Stomach smooth muscle (tissue), 2 donors: ENCODE measurements at regions not wholly inside any gene's neighbourhood (a gene's known extent, or its start where the extent isn't known, plus 50 kb on each side); places are given as distances from the start of the nearest gene placed in this dataset.

Experiments used
- H3K27ac ChIP-seq: one replicate; pipeline ENCODE4 v1.7.0; 2013; ENCODE audit warnings: mild to moderate bottlenecking, low read length, inconsistent platforms
- H3K27me3 ChIP-seq, 2 donors: one replicate each; pipeline ENCODE4 v1.7.0; 2013; ENCODE audit warnings: low read length in 2 of 2; ENCODE audit not compliant: insufficient read depth in 2 of 2, control insufficient read depth in 1 of 2
- H3K36me3 ChIP-seq, 2 donors: one replicate each; pipeline ENCODE4 v1.7.0; 2013; ENCODE audit warnings: low read length in 2 of 2; ENCODE audit not compliant: control insufficient read depth in 2 of 2, insufficient read depth in 2 of 2
- H3K4me1 ChIP-seq: one replicate; pipeline ENCODE4 v1.7.0; 2013; ENCODE audit warnings: low read length; ENCODE audit not compliant: control insufficient read depth, insufficient read depth
- H3K4me3 ChIP-seq, 2 donors: one replicate each; pipeline ENCODE4 v1.7.0; 2013; ENCODE audit warnings: low read length in 2 of 2
- H3K9ac ChIP-seq, 2 donors: one replicate each; pipeline ENCODE4 v1.7.0; 2013; ENCODE audit warnings: low read length in 2 of 2, mild to moderate bottlenecking in 1 of 2
- H3K9me3 ChIP-seq, 2 donors: one replicate each; pipeline ENCODE4 v1.7.0; 2013; ENCODE audit warnings: low read length in 2 of 2; ENCODE audit not compliant: control insufficient read depth in 2 of 2
- donor health status: healthy.
- donor health status: Pancreatic carcinoma.

DNA sequence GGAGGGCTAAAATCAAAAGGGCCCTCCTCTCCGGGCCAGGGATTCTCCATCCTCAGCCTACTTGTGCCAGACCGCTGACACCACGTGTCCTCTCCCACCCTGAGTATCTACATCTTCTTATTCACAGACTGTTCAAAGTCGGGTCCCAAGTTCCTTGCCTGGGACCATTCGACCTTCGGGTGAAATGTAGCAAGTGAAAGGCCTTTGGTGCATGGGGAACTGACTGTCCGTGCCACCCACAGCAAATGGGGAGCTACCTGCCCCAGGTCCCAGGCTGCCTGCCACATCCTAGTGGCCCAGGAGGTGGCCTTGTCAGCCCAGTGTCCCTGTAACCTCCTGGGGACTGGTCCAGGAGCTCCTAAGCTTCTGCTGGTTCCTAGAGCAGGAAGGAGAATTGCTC, 67.3 kb downstream of the RTL6 start:
- no peaks in the 10 kb centered on the region for H3K36me3 ChIP-seq
- H3K27ac ChIP-seq = no peak overlapping the region
- no peak overlapping the region for H3K4me3 ChIP-seq
- peaks cover 0 to 3% of the 10 kb centered on the region in 2 donors for H3K27me3 ChIP-seq
- no peak overlapping the region for H3K9ac ChIP-seq
- no peaks in the 10 kb centered on the region for H3K9me3 ChIP-seq
- no peaks in the 10 kb centered on the region for H3K4me1 ChIP-seq

DNA sequence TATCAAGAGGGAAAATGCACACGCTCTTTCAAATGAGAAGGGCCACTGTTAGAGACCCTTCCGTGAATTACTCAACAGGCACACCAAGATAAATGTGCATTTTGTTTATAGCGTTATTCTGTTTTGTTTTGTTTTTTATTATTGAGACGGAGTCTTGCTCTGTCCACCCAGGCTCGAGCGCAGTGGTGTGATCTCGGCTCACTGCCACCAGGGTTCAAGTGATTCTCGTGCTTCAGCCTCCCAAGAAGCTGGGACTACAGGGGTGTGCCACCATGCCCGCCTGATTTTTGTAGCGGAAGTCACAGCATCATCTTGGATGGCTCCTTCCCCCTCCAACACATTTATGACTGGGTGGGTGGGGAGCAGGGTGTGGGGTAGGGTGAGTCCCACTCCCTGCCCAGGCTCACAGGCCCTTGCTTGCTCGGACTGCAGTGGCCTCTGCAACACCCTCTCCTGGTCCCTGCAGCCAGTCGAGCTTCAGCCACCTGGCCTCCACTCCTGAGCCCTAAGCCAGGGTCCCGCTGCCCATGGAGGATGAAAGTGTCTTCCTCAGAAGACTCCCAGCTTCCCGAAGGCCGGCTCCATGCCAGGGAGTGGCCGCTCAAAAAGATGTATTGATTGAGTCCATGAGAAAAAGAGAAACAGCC, 68.0 kb downstream of the RTL6 start:
- H3K36me3 ChIP-seq = no peaks in the 10 kb centered on the region
- no peaks in the 10 kb centered on the region for H3K4me1 ChIP-seq
- peaks cover 0 to 3% of the 10 kb centered on the region in 2 donors for H3K27me3 ChIP-seq
- H3K27ac ChIP-seq = no peak overlapping the region
- H3K9ac ChIP-seq = no peak overlapping the region
- no peaks in the 10 kb centered on the region for H3K9me3 ChIP-seq
- no peak overlapping the region for H3K4me3 ChIP-seq

DNA sequence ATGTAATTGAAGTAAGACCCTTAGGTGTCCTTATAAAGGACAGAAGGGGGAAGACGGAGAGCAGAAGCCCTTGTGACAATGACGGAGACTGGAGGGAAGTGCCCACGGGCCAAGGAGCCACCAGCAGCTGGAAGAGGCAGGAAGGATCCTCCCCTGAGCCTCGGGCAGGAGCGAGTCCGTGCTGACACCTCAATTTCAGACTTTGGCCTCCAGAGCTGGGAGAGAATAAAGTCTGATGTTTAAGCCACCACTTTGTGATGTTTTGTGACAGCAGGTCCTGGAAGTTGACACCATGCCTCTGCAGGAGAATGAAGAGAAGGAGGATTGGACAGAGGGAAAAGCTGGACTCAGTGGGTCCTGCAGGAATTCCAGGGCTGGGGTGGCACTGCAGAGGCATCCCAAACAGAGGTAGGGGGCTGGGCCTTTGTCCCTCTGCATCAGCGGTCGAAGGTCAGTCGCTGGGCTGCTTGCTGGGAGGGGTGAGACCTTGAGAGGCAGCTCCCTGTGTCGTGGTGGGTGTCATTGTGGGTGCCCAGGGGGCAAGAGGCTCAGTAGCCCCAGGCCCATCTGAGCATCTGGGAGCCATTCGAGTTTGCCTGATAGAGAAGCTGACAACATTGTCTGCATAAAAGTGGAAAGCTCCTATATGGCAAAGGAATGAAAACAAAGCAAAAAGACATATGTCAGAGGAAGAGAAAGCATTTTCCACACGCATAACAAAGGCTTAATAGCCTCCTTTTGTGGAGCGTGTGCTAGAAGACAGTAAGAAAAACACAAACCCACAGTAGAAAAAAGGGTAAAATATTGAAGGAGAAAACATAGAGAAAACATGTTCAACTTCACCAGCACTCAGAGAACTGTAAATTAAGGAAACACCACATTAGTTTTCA, 68.8 kb downstream of the RTL6 start:
- Histone ChIP-seq H3K27me3 (peaks cover 0 to 3% of the 10 kb centered on the region in 2 donors), H3K9me3 (no peaks in the 10 kb centered on the region), H3K27ac (no peak overlapping the region), H3K4me1 (no peaks in the 10 kb centered on the region), H3K36me3 (no peaks in the 10 kb centered on the region), H3K9ac (no peak overlapping the region), H3K4me3 (no peak overlapping the region)

DNA sequence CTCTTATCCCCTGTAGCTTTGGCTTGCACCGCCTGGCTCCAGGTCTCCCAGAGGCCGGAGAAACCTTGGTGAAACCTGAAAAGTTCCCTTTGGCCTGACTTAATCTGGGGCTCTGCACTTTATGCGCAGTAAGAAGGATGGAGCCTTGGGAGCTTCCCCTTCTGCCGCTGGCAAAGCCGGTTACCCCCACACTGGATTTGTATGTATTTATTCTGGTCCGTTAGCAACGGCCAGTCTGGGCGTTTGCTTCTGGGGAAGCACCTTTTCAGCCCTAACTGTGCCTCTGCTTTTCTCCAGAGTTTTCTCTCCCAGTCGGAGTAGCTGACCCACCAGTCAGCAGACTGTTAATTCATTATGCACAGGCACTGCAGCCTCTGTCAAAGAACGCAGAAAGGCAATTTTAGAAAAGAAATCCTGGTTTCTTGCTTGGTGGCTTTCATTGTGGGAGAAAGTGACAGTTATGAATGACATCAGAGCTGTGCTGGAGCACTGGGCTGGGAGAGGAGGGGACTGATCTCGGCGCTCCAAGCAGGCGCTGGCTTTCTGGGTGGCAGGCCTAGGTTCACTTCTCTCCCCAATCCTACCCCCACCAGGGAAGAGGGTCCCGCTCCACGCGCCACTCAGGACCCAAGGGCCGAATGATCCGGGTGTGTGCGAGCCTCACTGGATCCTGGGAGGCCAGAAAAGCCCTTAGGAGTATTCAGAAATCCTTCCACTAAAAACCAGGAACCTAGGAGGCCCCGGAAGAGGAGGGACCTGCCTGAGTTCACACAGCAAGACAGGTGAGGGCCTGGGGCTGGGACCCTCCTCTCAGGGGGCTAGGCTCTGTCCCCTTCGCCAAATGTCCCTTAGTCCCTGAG, 70.2 kb downstream of the RTL6 start:
- Histone ChIP-seq H3K4me3 (no peak overlapping the region), H3K36me3 (no peaks in the 10 kb centered on the region), H3K9ac (no peak overlapping the region), H3K9me3 (no peaks in the 10 kb centered on the region), H3K27me3 (peaks cover 0 to 6% of the 10 kb centered on the region in 2 donors), H3K4me1 (no peaks in the 10 kb centered on the region), H3K27ac (no peak overlapping the region)

DNA sequence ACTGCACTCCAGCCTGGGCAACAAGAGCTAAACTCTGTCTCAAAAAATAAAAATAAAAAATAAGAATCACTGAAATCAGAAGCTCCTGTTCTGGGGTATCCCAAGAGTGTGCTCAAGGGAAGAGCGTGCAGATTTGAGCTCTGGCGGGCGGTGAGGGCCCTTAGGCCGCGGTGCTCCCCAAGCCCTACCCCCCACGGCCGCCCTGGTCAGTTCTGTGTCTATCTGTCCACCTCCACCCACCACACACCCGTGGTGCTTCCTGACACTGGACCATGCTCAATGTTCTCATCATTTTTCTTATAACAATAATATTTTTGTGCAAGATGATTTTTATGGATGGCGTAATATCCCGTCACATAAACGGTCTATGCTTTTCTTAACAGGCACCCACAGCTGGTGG, 71.1 kb downstream of the RTL6 start:
- H3K4me1 ChIP-seq = no peaks in the 10 kb centered on the region
- H3K36me3 ChIP-seq = no peaks in the 10 kb centered on the region
- H3K9ac ChIP-seq = no peak overlapping the region
- H3K27me3 ChIP-seq = peaks cover 0 to 6% of the 10 kb centered on the region in 2 donors
- no peaks in the 10 kb centered on the region for H3K9me3 ChIP-seq
- no peak overlapping the region for H3K27ac ChIP-seq
- no peak overlapping the region for H3K4me3 ChIP-seq

DNA sequence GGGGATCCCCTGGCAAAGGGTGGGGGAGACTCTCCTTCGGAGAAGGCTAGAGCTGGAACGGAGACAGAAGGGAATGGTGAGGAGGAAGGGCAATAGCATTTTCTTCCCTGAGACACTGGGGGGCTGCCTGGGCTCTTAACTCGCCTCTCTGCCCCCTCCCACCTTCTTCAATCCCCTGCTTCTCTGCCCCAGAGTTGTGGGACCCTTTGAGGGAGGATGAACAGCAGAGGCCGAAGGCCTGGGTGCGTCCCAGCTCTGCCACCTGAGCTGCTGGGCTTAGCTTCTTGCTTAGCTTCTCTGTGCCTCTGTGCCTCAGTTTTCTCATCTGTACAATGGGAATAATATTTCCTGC, 72.4 kb downstream of the RTL6 start:
- Histone ChIP-seq H3K4me3 (no peak overlapping the region), H3K27ac (no peak overlapping the region), H3K27me3 (peaks cover 0 to 3% of the 10 kb centered on the region in 2 donors), H3K36me3 (no peaks in the 10 kb centered on the region), H3K9ac (no peak overlapping the region), H3K9me3 (peaks cover 0 to 4% of the 10 kb centered on the region in 2 donors), H3K4me1 (no peaks in the 10 kb centered on the region)

DNA sequence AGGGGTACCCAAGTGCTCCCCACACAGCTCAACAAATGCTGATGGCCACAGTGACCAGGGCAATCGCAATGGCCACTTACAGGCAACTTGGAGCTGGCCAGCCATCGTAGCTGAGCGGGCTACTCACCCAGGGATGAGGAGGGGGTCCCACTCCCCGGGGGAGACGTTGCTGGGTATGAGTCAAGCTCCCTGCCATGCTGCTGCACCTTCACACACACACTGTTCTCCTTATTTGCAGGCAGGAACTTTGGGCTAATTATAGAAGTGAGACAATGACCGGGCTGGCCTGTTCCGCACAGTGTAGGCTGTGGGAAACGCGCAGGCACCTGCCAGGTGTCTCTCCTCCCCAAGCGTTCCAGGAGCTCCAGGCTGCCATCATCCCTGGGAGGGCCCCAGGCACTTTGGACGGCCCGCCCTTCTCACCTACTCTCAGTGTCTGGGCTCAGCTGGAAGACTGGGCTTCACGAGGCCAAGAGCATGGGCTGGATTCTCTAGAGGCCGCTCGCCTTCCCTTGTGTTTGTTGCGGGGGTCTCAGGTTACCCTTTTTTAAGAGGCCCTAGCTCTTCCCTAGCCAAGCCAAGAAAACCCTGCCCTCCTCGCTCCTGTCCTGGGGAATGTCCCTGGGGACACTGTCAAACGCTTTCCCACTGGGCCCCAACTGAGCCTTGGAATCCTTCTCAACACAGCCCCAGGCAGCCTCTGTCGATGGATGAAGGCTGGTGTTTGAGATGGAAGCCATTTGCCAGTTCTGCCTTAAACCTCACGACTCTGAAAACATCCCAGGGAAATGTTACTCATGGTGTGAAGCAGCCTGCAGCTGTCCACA, 73.0 kb downstream of the RTL6 start:
- no peaks in the 10 kb centered on the region for H3K4me1 ChIP-seq
- peaks cover 0 to 3% of the 10 kb centered on the region in 2 donors for H3K27me3 ChIP-seq
- peaks cover 2 to 9% of the 10 kb centered on the region in 2 donors for H3K9me3 ChIP-seq
- H3K4me3 ChIP-seq = no peak overlapping the region
- no peak overlapping the region for H3K9ac ChIP-seq
- no peak overlapping the region for H3K27ac ChIP-seq
- no peaks in the 10 kb centered on the region for H3K36me3 ChIP-seq

DNA sequence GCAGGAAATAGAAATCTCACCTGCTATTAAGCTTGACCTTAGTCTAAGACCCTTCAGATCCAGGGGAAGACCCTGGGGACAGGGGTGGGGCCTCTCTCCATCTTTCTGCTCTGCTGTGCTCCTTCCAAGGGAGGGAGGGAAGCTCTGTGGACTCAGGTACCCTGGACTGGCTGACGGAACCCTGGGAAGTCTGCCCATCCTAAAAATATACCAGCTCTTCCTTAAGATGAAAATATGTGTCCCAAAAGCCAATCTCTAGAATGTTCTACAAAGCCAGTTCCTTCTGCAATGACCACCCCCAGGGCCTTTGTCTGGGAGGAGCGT, 73.7 kb downstream of the RTL6 start:
- Histone ChIP-seq H3K9ac (no peak overlapping the region), H3K9me3 (peaks cover 10 to 13% of the 10 kb centered on the region in 2 donors), H3K36me3 (no peaks in the 10 kb centered on the region), H3K4me3 (no peak overlapping the region), H3K27ac (no peak overlapping the region), H3K4me1 (no peaks in the 10 kb centered on the region), H3K27me3 (peaks cover 0 to 3% of the 10 kb centered on the region in 2 donors)

DNA sequence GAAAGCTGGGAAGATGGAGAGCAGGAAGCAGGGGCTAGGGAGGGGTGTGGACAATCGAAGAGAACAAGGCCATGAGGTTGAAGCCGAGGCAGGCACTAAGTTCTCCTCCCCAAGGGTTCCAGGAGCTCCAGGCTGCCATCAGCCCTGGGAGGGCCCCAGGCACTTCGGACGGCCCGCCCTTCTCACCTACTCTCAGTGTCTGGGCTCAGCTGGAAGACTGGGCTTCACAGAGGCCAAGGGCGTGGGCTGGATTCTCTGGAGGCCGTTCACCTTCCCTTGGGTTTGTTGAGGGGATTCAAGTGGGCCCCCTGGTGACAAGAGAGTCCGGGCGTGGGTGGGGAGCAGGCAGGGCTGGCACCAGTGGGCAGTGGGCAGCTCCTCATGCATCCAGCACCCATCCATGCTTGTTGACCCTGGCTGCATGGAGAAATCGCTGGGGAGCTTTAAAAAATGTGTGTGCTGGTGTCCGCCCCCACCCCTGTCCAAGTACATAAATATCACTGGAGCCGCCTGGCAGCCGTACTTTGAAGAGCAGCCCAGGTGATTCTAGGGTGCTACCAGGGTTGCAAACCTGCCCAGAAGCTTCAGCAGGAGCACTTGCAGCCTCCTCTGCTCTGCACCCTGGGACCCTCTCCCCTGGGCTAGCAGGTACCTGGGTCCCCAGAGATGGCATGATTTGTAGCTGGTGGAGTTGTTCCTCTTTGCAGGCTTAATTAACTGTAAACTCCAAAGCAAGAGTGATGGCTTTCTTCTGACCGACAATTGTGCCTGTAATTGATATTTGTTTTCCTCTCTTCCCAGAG, 74.3 kb downstream of the RTL6 start:
- Histone ChIP-seq H3K27me3 (peaks cover 0 to 3% of the 10 kb centered on the region in 2 donors), H3K9me3 (peaks cover 15 to 18% of the 10 kb centered on the region in 2 donors), H3K4me3 (no peak overlapping the region), H3K4me1 (no peaks in the 10 kb centered on the region), H3K36me3 (no peaks in the 10 kb centered on the region), H3K9ac (no peak overlapping the region), H3K27ac (no peak overlapping the region)
